ENCODE measurements at regions not wholly inside any gene's neighbourhood (a gene's known extent, or its start where the extent isn't known, plus 50 kb on each side); places are given as distances from the start of the nearest gene placed in this dataset.

DNA sequence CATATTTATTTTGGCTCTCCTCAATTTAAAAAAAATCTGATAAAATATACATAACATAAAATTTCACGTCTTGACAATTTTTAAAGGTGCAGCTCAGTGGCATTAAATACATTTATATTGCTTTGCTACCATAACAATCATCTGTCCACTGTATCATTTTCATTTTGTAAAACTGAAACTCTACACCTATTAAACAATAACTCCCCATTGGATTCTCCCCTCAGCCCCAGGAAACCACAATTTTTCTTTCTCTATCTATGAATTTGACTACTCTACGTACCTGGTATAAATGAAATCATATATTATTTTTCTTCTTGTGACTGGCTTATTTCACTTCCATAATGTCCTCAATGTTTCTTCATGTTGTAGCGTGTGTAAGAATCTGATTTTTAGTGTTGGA is 563.5 kb downstream of the PRR16 start:
- TF ChIP-seq, protein P1, sequence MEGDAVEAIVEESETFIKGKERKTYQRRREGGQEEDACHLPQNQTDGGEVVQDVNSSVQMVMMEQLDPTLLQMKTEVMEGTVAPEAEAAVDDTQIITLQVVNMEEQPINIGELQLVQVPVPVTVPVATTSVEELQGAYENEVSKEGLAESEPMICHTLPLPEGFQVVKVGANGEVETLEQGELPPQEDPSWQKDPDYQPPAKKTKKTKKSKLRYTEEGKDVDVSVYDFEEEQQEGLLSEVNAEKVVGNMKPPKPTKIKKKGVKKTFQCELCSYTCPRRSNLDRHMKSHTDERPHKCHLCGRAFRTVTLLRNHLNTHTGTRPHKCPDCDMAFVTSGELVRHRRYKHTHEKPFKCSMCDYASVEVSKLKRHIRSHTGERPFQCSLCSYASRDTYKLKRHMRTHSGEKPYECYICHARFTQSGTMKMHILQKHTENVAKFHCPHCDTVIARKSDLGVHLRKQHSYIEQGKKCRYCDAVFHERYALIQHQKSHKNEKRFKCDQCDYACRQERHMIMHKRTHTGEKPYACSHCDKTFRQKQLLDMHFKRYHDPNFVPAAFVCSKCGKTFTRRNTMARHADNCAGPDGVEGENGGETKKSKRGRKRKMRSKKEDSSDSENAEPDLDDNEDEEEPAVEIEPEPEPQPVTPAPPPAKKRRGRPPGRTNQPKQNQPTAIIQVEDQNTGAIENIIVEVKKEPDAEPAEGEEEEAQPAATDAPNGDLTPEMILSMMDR (IDR thresholded peaks at IDR 0.05; ENCODE audit: low read depth, low read length): no peak
- H3K4me1 ChIP-seq: peaks cover 13% of the 10 kb centered on the region
- H3K4me3 ChIP-seq (ENCODE audit: low read depth, low read length): no peak overlapping the region
- no peaks in the 10 kb centered on the region for H3K36me3 ChIP-seq
- H3K27me3 ChIP-seq: no peaks in the 10 kb centered on the region
- no peak for DNase-seq
- H3K9me3 ChIP-seq: no peaks in the 10 kb centered on the region; the same call in 1 of the 2 replicates

DNA sequence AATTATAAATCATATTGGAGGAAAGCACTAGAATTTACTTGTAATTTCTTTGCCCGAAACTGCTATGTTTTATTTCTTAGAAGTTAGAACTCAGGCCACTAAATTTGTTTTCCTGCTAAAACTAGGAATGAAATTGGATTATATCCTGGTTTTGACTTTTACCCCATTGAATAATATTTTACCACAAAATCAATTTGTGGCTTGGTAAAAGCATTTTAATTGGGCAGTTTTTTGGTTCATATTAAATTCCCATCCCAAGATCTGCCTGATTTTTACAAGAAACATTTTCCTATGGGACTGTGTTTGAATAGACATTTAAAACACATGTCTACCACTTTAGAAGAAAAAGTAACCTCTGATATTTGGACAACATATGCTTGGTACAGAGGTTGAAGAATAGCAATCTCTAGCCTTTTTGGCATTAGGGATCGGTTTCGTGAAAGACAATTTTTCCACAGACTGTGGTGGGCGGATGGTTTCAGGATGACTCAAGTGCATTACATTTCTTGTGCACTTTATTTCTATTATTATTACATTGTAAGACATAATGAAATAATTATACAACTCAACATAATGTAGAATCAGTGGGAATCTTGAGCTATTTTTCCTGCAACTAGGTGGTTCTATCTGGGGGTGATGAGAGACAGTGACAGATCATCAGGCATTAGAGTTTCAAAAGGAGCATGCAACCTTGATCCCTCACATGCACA is 565.6 kb downstream of the PRR16 start:
- TF ChIP-seq, protein P1 (IDR thresholded peaks at IDR 0.05; ENCODE audit: low read depth, low read length): no peak
- Histone ChIP-seq H3K36me3 (no peaks in the 10 kb centered on the region), H3K27me3 (no peaks in the 10 kb centered on the region), H3K9me3 (no peaks in the 10 kb centered on the region; the same call in 1 of the 2 replicates), H3K4me1 (peaks cover 7% of the 10 kb centered on the region), H3K4me3 (ENCODE audit: low read depth, low read length) (no peak overlapping the region)
- no peak for DNase-seq

DNA sequence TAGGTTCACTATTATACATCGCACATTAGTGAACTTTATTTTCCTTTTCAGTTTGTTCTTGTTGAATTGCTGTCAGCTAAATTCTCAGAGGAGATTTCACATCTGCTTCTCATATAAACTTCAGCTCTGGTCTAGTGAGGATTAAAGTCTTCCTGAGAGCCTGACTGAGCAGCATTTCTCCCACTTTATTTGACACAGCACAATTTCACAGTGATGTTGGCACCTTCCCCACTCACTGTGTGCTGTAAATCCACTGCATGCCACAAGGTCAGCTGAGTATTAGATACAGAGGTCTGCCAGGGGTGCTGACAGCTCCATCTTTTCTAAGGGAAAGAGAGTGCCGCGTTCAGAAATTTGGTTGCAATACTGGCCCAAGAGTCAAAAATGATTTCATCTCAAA is 567.4 kb downstream of the PRR16 start:
- Histone ChIP-seq H3K4me3 (ENCODE audit: low read depth, low read length) (no peak overlapping the region), H3K27me3 (no peaks in the 10 kb centered on the region; the same call in 1 of the 2 replicates), H3K36me3 (no peaks in the 10 kb centered on the region), H3K4me1 (no peaks in the 10 kb centered on the region), H3K9me3 (no peaks in the 10 kb centered on the region; the same call in 1 of the 2 replicates)
- TF ChIP-seq, protein P1 (IDR thresholded peaks at IDR 0.05; ENCODE audit: low read depth, low read length): no peak
- DNase-seq: no peak

DNA sequence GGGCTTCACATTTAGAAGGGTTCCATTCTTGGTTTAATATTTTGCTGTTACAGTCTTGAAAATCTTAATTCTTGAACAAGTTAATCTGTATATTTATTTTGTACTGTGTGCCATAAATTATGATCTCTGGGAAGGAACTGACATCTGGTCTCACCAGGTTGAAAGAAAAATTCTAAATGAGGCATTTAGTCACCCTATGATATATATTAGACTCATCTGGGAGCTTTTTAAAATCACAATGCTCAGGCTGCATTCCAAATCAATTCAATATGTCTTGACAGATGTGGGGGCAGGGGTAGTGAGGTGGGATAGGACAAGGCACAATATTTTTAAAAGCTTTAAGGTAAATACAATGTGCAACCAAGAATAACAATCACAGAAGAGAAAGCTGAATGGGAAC is 569.2 kb downstream of the PRR16 start:
- Histone ChIP-seq H3K4me3 (ENCODE audit: low read depth, low read length) (no peak overlapping the region), H3K9me3 (no peaks in the 10 kb centered on the region; the same call in 1 of the 2 replicates), H3K27me3 (no peaks in the 10 kb centered on the region; the same call in 1 of the 2 replicates), H3K4me1 (no peaks in the 10 kb centered on the region), H3K36me3 (no peaks in the 10 kb centered on the region)
- no peak for DNase-seq
- TF ChIP-seq, protein P1 (IDR thresholded peaks at IDR 0.05; ENCODE audit: low read depth, low read length): no peak

DNA sequence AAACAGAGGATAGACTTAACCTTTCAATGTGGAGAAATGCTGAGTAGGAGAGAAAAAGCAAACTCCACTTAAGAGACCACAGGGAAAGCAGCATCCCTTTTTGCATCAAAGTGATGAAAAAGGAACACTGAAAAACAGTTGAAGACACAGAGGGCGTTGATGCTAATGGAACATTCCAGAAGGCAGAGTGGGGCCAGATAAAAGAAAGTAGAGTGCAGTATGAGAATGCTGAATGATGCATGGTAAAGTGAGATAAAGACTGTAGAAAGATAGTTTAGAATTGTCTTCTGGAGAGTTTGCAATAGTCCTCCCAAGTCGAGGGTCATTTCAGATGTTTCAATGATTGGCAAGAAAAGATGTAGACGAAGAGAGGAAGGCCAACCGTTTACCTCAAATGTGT is 574.3 kb downstream of the PRR16 start:
- TF ChIP-seq, protein P1 (IDR thresholded peaks at IDR 0.05; ENCODE audit: low read depth, low read length): no peak
- no peaks in the 10 kb centered on the region for H3K4me1 ChIP-seq

DNA sequence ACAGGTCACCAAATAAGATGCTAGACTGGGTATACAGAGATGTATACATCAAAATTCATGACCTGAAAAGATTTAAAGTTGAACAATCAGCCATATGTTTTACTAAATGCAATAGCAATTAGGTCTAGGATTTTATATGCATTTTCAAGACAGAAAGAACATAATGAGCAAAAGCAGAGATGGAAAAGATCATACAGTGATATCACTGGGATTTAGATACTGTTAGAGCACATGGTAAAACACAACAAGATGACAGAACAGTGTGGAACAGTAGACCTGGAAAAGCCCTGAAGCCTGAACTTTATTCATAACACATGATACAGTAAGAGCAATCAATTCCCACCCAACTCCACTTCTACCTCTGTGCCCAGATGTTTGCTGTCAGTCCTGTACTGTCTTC is 585.9 kb downstream of the PRR16 start:
- H3K36me3 ChIP-seq: no peaks in the 10 kb centered on the region
- TF ChIP-seq, protein P1 (IDR thresholded peaks at IDR 0.05; ENCODE audit: low read depth, low read length): no peak
- H3K4me3 ChIP-seq (ENCODE audit: low read depth, low read length): no peak overlapping the region
- DNase-seq: no peak
- H3K9me3 ChIP-seq: no peaks in the 10 kb centered on the region
- no peaks in the 10 kb centered on the region for H3K27me3 ChIP-seq
- peaks cover 22% of the 10 kb centered on the region for H3K4me1 ChIP-seq

More for the DNA sequence above, 574.3 kb downstream of the PRR16 start:
- Histone ChIP-seq H3K4me3 (ENCODE audit: low read depth, low read length) (no peak overlapping the region), H3K27me3 (no peaks in the 10 kb centered on the region; the same call in 1 of the 2 replicates), H3K36me3 (no peaks in the 10 kb centered on the region), H3K9me3 (no peaks in the 10 kb centered on the region)
- DNase-seq: no peak
